ENCODE measurements at regions not wholly inside any gene's neighbourhood (a gene's known extent, or its start where the extent isn't known, plus 50 kb on each side); places are given as distances from the start of the nearest gene placed in this dataset.

- DNase-seq = no peak
These were observed 263.7 kb upstream of the CADM1 start for GRCh38 chr11:115767883-115768282.

GRCh38 chr11:115767047-115767802 lies 263.0 kb upstream of the CADM1 start:
- DNase-seq = no peak

DNA sequence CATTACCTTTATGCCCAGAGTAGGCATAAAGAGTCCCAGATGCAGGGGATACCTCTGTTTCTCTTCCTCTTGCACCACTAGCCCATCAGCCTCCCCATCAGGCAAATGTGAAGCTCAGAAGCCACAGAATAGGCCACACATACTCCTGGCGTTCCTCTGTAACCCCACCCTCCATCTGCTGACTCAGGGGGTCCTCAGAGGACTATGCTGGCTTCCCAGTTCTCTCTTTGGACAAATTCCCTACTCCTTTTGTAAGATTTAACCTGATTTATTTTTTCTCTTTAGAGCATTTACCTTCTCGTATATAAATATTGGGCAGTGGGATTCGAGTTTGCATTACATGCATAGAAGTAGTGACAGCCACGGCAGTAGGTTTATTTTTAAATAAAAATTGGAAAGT lies 262.3 kb upstream of the CADM1 start:
- DNase-seq = no peak

DNA sequence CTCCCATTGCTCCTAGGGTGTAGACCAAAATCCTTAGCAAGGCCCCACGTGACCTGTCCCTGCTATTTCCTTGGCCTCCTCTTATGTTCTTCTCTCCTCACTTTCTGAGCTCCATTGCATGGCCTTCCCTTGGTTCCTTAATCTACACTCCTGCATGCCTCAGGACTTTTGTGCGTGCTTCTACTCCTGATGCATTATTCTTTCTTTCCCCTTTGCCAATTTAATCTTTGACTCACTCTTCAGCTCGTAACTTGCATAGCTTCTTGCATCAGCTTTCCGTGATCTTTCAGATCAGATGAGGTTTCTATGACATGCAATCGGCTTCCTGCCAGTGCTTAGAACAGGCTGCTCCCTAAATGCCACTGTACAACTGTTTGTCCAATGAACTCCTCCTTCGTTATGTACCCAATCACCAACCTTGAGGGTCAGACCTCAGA lies 261.6 kb upstream of the CADM1 start:
- no peak for DNase-seq

DNA sequence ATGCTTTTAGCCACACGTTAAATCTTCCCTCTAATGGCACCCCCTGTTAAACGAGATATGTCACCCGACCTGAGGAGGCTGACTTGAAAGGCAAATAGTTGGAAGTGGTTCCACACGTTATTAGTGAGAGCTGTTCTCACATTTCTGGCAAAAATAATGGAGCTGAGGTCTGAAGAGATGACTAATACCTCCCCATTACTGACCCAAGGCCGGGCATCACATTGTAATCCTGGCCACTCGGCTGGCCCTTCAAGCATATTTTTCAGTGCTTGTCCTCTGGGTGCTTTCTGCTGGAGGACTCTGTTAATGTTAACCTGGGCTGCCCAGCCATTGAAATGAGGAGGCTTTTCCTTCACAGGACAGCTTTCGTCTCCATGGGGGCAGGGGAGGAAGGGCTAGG lies 260.0 kb upstream of the CADM1 start:
- DNase-seq = no peak

DNA sequence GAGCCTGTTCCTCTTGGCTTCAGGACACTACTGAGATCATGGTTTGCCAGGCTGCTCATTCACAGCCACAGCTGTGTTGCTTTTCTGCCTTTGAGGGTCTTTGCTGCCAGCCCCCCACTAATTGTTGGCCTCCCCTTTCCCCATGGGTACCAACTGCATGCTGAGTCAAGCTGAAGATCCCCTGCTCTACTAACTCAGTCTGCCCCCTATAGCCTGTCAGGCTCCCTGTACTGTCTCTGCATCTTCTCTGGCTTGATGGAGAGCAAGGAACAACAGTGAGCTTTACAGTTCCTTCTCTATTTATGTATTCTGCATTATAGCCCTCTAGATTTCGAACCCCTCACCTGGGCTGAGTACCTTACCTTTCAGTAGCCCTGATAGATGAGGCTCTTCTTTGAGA lies 257.6 kb upstream of the CADM1 start:
- DNase-seq = no peak

GRCh38 chr11:115761348-115761747 lies 257.1 kb upstream of the CADM1 start:
- no peak for DNase-seq

DNA sequence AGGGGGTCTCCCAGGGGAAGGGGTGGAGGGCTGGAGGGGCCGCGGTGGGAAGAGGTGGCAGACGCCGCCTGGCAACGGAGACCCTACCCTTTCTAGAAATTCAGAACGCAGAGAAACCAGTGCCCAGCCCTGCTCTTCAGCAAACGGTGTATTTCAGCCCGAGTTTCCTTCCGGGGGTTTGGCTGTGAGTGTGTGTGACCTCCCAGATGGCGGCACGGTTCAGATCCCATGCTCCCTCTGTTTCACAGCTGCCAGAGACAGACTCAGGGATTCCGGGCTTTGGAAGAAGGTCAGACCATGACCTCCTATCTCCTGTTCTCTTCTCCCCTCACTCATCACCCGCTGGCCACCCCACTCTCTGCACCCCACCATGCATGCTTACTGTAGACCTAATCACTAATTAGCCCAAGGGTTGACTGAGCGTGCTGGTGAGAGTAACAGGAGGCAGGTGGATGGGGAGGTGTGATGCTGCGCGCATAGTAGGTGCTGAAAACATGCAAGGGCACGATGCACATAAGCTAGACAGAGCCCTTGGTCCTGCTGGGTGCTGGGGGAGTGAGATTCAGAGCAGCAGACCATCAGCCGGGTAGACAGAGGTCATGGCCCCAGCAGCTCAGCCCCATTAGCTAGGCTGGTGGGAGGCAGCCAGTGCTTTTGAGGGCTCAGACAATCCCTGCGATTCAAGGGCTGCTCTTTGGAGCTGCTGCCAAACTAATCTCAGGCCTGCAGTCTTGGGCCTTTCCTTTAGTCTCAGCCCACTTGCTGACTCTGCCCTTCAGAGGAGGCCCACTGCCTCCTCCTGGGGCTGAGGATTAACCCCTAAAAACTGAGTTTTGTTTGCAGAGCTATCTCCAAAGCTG lies 256.5 kb upstream of the CADM1 start:
- no peak for DNase-seq

DNA sequence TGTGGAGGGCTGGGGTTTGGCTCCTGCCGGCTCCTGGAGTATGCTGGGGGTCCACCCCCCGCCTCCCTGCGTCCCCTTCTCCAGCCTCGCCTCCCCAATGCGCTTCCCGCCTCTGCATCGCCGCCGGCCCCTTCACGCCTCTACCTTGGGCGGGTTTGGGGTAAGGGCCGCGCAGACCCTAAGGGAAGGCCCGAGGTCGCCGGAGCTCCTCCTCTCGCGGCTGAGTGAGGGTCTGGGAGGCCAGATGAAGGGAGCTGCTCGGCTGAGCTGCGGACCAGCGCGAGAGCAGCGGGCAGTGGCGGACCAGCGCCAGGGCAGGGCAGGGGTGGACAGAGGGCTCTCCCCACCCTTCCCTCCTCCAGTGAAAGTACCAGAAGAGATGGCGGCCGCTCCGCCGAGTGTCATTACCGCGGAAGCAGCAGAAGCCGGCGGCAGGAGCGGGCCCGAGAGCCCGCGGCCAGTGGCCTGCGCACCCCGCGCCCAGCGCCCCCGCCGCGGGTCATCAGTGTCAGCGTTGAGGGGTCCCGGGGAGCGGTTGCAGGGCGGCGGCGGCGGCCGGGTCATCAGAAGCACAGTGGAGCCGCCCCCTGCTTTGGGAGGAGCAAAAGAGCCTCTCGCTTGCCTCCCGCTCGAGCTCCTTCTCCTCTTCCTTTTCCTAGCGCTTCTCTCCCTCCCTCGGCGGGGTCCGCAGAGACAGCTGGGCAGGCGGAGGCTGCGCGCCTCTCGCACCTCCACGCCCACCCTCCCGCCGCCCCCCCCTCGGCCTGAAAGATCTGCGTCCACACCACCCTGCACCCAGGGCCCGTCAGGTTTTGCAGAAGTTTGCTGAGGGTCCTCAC lies 255.6 kb upstream of the CADM1 start:
- no peak for DNase-seq

- no peak for DNase-seq
These were observed 253.8 kb upstream of the CADM1 start for GRCh38 chr11:115758011-115758410.

- DNase-seq = no peak
These were observed 247.2 kb upstream of the CADM1 start for GRCh38 chr11:115751243-115752015.

DNA sequence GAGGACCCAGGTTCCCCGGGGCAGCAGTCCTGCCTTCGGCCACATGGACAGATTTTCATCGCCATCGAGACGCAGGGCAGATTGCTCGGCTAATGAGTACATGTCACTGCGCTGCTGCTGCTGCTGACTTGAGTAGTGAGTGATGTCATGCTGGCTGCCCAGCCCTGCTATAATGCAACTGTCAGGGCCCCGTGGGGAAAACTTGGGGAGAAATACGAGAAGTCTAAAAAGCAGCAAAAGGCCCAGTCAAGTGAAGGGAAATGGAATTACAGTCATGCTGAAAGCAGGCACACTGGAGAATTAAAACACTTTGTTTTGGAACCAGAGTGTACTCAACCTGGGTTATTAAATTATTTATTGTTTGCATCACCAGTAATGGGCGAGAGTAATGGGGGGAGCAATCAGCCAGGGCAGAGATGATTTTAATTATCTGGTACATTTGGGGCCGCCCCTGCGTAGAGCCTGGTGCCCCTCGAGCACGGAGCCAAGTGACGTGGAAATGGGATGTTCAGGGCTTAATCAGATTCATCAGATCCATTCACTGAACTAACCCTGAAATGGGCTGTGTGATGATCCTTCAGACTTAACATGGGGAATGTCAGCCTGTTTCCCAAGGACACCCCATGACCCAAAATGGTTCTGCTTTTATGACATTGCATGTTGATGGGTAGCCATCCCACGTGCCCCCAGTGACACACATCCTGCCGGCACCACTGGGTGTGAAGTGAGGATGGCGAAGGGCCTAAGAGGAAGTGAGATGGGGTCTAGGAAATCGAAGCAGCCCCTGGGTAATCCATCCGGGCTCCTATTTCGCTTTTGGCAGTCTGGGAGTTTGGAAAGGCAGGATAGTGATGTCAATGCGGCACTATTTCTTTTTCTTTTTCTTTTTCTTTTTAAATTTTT lies 241.6 kb upstream of the CADM1 start:
- no peak for DNase-seq

DNA sequence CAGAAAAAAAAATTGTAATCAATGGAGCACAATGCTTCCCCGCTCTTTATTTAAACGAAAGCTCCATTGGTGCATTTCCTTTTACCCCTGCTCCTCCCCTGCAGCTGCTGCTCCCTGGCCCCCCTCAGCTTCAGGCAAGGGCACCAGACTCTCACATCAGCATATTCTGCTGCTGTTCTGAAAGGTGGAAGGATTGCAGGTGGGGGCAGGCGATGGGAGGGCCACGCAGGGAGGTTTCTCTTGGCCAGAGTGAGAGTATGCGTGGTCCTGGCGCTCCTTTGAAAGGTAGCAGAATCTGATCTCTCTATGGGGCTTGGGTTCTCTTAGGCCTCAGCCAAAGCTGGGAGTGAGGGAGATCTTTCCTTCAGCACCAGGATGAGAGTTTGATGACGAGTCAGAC lies 240.9 kb upstream of the CADM1 start:
- no peak for DNase-seq

DNA sequence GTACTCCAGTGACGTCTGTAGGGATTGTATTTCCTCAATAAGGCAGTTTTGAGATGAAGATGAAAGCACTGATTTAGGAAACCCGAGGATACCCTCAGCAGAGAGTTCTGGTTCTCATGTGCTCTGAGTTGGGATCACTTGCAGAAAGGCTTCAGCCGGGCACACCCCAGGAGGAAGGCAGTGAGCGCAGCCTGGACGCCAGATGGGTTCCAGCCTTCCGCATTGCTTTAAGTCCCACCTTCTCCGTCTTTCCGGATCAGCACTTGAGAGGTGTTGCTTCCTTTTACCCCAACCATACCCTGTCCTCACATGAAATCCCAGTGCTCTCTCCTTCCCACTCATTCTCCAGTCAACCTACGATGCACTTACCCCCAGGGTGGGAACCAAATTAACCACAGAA lies 239.5 kb upstream of the CADM1 start:
- DNase-seq = no peak

DNA sequence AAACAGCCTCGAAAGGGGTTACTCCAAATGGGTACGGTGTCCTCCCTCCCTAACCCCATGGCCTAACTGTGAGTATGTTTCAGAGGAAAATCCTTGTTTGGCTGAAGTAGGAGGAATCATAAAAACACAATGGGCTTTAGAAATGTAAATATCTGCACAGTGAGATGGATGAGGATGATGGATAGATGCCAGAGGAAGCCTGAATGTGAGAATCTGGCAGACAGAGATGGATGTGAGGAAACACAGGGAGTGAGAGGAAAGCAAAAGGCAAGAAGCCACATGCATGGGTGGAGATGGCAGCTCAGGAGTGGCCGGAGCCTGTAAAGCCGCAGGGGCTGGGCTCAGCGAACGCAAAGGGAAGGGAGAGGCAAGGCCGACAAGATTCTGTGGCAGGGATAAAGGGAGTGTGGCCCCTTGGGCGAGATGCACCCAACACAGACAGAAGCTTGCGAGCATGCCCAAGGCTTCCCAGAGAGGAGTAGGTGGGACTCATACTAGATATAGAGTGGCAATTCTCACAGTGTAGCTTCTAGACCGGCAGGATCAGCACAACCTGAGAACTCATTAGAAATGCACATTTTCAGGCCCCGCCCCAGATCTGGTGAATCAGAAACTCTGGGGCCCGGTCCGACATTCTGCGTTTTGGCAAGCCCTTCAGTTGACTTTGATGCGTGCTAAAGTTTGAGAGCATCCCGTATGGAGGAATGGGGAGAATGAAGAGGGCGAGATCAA lies 237.3 kb upstream of the CADM1 start:
- no peak for DNase-seq

- DNase-seq = no peak
These were observed 236.1 kb upstream of the CADM1 start for GRCh38 chr11:115740324-115740723.

GRCh38 chr11:115739878-115740277 lies 235.7 kb upstream of the CADM1 start:
- DNase-seq = no peak

DNA sequence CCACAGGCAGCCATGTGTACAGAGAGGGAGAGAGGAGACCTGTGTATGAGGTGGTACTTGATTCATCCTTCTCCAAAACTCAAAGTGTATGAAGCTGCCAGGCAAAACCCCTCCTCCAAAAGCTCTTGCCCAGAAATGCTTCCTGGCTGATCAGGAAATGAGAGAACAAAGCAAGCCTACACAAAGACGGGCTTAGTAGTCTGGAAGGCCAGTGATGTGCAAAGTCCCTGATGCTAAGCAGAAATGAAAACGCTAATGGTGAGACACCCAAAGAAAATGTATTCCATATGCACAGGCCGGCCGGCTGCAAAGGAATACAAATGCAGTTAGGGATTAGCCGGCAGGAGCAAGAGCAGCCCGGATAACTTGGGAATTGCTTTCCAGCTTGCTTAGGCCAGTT lies 234.9 kb upstream of the CADM1 start:
- no peak for DNase-seq

DNA sequence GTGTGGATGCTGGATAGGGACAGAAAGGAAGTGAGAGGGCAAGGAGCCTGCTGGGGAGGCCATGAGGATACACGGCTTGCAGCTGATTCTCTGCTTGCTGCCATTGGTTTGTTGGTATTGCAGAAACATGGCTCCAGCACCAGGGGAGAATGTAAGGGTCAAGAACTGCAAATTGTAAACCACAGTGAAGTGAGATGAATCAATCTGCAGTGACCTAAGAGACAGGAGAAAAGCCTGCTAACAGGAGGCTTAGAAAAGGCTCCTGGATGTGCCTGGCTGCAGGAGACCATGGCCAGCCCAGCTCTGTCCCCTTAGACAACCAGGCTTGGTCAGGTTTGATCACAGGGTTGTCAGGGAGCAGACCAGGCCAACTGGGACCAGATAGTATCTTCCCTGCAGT lies 233.7 kb upstream of the CADM1 start:
- DNase-seq = no peak

GRCh38 chr11:115736146-115736545 lies 231.9 kb upstream of the CADM1 start:
- DNase-seq = no peak

DNA sequence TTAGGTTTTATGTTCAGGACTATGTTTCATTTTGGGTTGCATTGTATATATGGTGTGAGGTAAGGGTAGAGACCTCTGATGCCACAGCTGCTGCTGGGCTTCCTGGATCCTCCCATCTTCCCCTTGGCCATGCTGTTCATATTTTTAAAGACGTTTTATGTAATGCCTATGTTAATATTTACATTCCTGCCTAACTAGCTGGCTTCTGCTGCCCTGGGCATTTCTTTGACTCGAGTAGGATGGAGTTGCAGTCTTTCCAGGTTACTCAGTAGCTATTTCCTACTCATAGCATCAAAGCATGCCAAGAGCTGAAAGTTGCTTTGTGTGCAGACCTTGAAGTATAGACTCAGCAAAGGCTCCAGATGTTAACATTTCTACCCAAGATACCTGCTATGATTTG lies 220.5 kb upstream of the CADM1 start:
- no peak for DNase-seq
